ENCODE measurements at regions not wholly inside any gene's neighbourhood (a gene's known extent, or its start where the extent isn't known, plus 50 kb on each side); places are given as distances from the start of the nearest gene placed in this dataset.

DNA sequence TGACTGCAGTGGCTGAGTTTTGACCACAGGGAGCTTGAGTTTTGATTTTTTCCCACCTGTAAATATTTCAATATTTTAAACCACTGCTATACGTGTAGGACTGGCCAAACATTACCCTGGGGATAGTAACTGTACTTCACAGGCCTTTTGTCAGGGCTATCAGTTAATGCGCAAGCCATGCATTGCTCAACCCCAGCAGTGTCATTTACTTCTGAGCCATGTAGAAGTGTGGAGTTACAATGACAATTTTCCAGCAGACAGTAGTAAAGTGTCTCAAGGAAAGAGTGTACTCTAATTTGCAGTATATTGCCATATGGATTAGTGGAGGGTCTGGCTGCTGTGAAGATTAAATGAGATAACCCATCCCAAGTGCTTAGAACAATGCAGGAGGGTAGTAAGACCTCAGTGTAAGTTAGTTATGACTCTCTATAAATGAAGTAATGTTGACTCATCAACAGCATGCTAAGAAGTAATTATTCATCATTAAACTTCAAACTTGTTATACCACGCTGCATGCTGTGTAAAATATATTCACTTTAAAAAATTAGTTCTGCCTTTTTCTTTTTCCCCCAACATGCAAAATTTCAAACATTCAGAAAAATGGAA lies 489.2 kb downstream of the KDM4C start:
- TF ChIP-seq EZH2 (IDR thresholded peaks at IDR 0.05; ENCODE audit: insufficient read depth, low read length), result no peak
- TF ChIP-seq, protein P1, sequence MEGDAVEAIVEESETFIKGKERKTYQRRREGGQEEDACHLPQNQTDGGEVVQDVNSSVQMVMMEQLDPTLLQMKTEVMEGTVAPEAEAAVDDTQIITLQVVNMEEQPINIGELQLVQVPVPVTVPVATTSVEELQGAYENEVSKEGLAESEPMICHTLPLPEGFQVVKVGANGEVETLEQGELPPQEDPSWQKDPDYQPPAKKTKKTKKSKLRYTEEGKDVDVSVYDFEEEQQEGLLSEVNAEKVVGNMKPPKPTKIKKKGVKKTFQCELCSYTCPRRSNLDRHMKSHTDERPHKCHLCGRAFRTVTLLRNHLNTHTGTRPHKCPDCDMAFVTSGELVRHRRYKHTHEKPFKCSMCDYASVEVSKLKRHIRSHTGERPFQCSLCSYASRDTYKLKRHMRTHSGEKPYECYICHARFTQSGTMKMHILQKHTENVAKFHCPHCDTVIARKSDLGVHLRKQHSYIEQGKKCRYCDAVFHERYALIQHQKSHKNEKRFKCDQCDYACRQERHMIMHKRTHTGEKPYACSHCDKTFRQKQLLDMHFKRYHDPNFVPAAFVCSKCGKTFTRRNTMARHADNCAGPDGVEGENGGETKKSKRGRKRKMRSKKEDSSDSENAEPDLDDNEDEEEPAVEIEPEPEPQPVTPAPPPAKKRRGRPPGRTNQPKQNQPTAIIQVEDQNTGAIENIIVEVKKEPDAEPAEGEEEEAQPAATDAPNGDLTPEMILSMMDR (IDR thresholded peaks at IDR 0.05; ENCODE audit: insufficient read depth, low read depth, low read length), result no peak

All from astrocyte (in vitro differentiated cells and primary cell).